GM12878 (cell line): ENCODE measurements at regions not wholly inside any gene's neighbourhood (a gene's known extent, or its start where the extent isn't known, plus 50 kb on each side); places are given as distances from the start of the nearest gene placed in this dataset.

Experiments
- CHD1 ChIP-seq: IDR thresholded peaks from 2 replicates; pipeline ENCODE4 v1.6.1; 2012; ENCODE audit warnings: low read depth, low read length, improper control_type of control experiment
- CTCF ChIP-seq, 3 experiments: IDR thresholded peaks in 2 of 3; conservative IDR thresholded peaks in 1 of 3; 2 replicates each; pipeline ENCODE4 v1.5.1; 2011; ENCODE audit warnings: low read depth in 3 of 3, low read length in 3 of 3, mild to moderate bottlenecking in 3 of 3, control low read depth in 2 of 3, moderate library complexity in 2 of 3, inconsistent platforms in 1 of 3, mixed read lengths in 1 of 3; ENCODE audit not compliant: control insufficient read depth in 2 of 3, insufficient read depth in 1 of 3; ENCODE audit errors: extremely low read depth in 1 of 3
- EP300 ChIP-seq, 2 experiments: fragments of 150-350 bp in 1 of 2; IDR thresholded peaks; 2 replicates each; pipeline ENCODE4 v1.6.1; 2011 to 2012; ENCODE audit warnings: low read depth in 2 of 2, low read length in 2 of 2, borderline replicate concordance in 1 of 2, improper control_type of control experiment in 1 of 2, inconsistent platforms in 1 of 2; ENCODE audit not compliant: control insufficient read depth in 1 of 2
- POLR2AphosphoS5 ChIP-seq: IDR thresholded peaks from 2 replicates; pipeline ENCODE4 v1.6.1; 2011; ENCODE audit warnings: mild to moderate bottlenecking, low read length, inconsistent platforms
- RAD21 ChIP-seq: IDR thresholded peaks from 2 replicates; pipeline ENCODE4 v1.6.1; 2011; ENCODE audit warnings: mild to moderate bottlenecking, low read depth, low read length, moderate library complexity; ENCODE audit not compliant: insufficient read depth
- SIN3A ChIP-seq: IDR thresholded peaks from 2 replicates; pipeline ENCODE4 v1.6.1; 2012; ENCODE audit warnings: low read depth, low read length, improper control_type of control experiment
- SIX5 ChIP-seq: IDR thresholded peaks from 2 replicates; pipeline ENCODE4 v1.6.1; 2011; ENCODE audit warnings: mild to moderate bottlenecking, low read depth, low read length, moderate library complexity; ENCODE audit not compliant: severe bottlenecking
- TAF1 ChIP-seq: IDR thresholded peaks from 2 replicates; pipeline ENCODE4 v1.6.1; 2011; ENCODE audit warnings: mild to moderate bottlenecking, low read depth, low read length, borderline replicate concordance
- TF ChIP-seq, protein P1 (sequence below): fragments of 450-650 bp; formaldehyde crosslinking; IDR thresholded peaks from 2 replicates; pipeline ENCODE4 v1.5.0; 2022; ENCODE audit warnings: mild to moderate bottlenecking, missing genetic modification characterization

GRCh38 chr4:35167385-35167784 is 1076.9 kb downstream of the ARAP2 start:
- TF ChIP-seq RAD21 (no peak), SIN3A (no peak), EP300 (IDR thresholded peaks at IDR 0.05; ENCODE audit: borderline replicate concordance in 1 of 2, control insufficient read depth in 1 of 2, low read depth in 2 of 2, low read length in 2 of 2) (no peak), CTCF (IDR thresholded peaks at IDR 0.05 in 2 of 3, conservative IDR thresholded peaks at IDR 0.05 in 1 of 3; ENCODE audit: control insufficient read depth in 2 of 3, extremely low read depth in 1 of 3, insufficient read depth in 1 of 3, low read depth in 3 of 3, low read length in 3 of 3) (no peak), SIX5 (no peak), TAF1 (no peak), POLR2AphosphoS5 (no peak), CHD1 (no peak)
- TF ChIP-seq, protein P1, sequence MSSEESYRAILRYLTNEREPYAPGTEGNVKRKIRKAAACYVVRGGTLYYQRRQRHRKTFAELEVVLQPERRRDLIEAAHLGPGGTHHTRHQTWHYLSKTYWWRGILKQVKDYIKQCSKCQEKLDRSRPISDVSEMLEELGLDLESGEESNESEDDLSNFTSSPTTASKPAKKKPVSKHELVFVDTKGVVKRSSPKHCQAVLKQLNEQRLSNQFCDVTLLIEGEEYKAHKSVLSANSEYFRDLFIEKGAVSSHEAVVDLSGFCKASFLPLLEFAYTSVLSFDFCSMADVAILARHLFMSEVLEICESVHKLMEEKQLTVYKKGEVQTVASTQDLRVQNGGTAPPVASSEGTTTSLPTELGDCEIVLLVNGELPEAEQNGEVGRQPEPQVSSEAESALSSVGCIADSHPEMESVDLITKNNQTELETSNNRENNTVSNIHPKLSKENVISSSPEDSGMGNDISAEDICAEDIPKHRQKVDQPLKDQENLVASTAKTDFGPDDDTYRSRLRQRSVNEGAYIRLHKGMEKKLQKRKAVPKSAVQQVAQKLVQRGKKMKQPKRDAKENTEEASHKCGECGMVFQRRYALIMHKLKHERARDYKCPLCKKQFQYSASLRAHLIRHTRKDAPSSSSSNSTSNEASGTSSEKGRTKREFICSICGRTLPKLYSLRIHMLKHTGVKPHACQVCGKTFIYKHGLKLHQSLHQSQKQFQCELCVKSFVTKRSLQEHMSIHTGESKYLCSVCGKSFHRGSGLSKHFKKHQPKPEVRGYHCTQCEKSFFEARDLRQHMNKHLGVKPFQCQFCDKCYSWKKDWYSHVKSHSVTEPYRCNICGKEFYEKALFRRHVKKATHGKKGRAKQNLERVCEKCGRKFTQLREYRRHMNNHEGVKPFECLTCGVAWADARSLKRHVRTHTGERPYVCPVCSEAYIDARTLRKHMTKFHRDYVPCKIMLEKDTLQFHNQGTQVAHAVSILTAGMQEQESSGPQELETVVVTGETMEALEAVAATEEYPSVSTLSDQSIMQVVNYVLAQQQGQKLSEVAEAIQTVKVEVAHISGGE (CRISPR knock-in tag), result no peak
